HG03439 (cell line): ENCODE measurements at regions not wholly inside any gene's neighbourhood (a gene's known extent, or its start where the extent isn't known, plus 50 kb on each side); places are given as distances from the start of the nearest gene placed in this dataset.
"Not testable (repeated sequence)": the region's sequence is repeated elsewhere in the genome, so short reads cannot be mapped to it uniquely, and the experiment has no call there.

ENCODE experiments used
- ATAC-seq: cut with Tn5 transposase; IDR thresholded peaks from one replicate; pipeline ENCODE4 v1.9.1; 2021; ENCODE audit warnings: mild to moderate bottlenecking, moderate library complexity; ENCODE audit not compliant: unreplicated experiment

- ATAC-seq = no peak
These were observed 1227.7 kb upstream of the WWC1 start for GRCh38 chr5:167063788-167064187.

GRCh38 chr5:167064198-167064776, 1227.2 kb upstream of the WWC1 start:
- no peak for ATAC-seq

- ATAC-seq = no peak
These were observed 1225.7 kb upstream of the WWC1 start for GRCh38 chr5:167065794-167066193.

- ATAC-seq = no peak
These were observed 1219.3 kb upstream of the WWC1 start for GRCh38 chr5:167071981-167072610.

- no peak for ATAC-seq
These were observed 1209.9 kb upstream of the WWC1 start for GRCh38 chr5:167081561-167081960.

- no peak for ATAC-seq
These were observed 1194.6 kb upstream of the WWC1 start for GRCh38 chr5:167096816-167097215.

- ATAC-seq = no peak
These were observed 1187.1 kb upstream of the WWC1 start for GRCh38 chr5:167104351-167104750.

GRCh38 chr5:167105941-167106340, 1185.5 kb upstream of the WWC1 start:
- no peak for ATAC-seq

GRCh38 chr5:167107684-167108083, 1183.8 kb upstream of the WWC1 start:
- no peak for ATAC-seq

GRCh38 chr5:167108266-167108665, 1183.2 kb upstream of the WWC1 start:
- ATAC-seq = not testable (repeated sequence)

- ATAC-seq = no peak
These were observed 1178.9 kb upstream of the WWC1 start for GRCh38 chr5:167112556-167112955.

- no peak for ATAC-seq
These were observed 1169.2 kb upstream of the WWC1 start for GRCh38 chr5:167122267-167122666.

- no peak for ATAC-seq
These were observed 1168.3 kb upstream of the WWC1 start for GRCh38 chr5:167123126-167123525.

GRCh38 chr5:167128581-167128980, 1162.9 kb upstream of the WWC1 start:
- no peak for ATAC-seq

- ATAC-seq = no peak
These were observed 1150.7 kb upstream of the WWC1 start for GRCh38 chr5:167140548-167141291.

- ATAC-seq = no peak
These were observed 1147.7 kb upstream of the WWC1 start for GRCh38 chr5:167143716-167144115.

GRCh38 chr5:167145841-167146240, 1145.6 kb upstream of the WWC1 start:
- no peak for ATAC-seq

GRCh38 chr5:167147879-167148278, 1143.6 kb upstream of the WWC1 start:
- no peak for ATAC-seq

GRCh38 chr5:167150661-167151060, 1140.8 kb upstream of the WWC1 start:
- ATAC-seq = no peak

GRCh38 chr5:167152561-167152960, 1138.9 kb upstream of the WWC1 start:
- no peak for ATAC-seq

GRCh38 chr5:167155387-167156005, 1135.9 kb upstream of the WWC1 start:
- no peak for ATAC-seq

GRCh38 chr5:167156446-167156845, 1135.0 kb upstream of the WWC1 start:
- no peak for ATAC-seq
